ELR (cell line): ENCODE measurements at regions not wholly inside any gene's neighbourhood (a gene's known extent, or its start where the extent isn't known, plus 50 kb on each side); places are given as distances from the start of the nearest gene placed in this dataset.

Experiments
- DNase-seq: peaks from one replicate; pipeline ENCODE4 v3.0.0-alpha.2; 2015; ENCODE audit warnings: low read depth

DNA sequence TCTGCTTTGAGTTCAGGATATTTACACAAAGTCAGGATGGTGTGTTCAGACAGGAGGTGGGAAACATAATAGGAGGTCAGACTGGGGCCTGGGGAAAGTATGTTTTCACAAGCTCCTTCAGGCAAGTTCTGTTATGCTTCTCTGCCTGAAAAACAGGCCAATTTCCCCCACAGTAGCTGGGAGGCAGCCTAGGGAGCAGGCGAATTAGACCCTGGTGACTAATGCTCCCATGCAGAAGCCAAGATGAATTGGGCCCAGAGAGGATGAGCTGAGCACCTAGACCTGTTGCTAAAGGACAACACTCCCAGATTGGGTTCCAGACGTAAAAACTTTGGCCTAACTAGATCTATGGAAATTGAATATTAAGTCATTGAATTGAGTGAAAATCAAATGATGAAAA, 142.2 kb upstream of the MAP3K7 start:
- no peak for DNase-seq

GRCh38 chr6:90722648-90723047, 135.8 kb upstream of the MAP3K7 start:
- DNase-seq = no peak

- DNase-seq = no peak
Measured at GRCh38 chr6:90720404-90720803, 133.5 kb upstream of the MAP3K7 start.

GRCh38 chr6:90719321-90720195, 132.7 kb upstream of the MAP3K7 start:
- DNase-seq = no peak

DNA sequence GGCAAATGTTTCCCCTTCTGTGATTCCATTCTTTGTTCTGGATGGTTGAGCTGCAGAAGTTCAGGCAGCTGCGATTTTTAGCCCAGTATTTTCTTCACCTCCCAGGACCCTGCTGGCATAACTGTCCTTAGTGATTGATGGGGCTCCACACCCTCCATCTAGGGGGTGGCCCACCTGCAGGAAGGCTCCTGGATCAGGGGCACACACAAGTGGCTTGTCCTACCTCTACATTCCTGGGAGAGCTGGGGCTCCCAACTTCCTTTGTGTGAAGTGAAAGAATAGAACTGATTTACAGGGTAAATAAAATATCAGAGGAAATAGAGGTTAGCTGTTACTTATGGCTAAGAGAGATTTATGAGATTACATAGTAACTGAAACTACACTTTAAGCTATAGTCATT, 129.5 kb upstream of the MAP3K7 start:
- DNase-seq = no peak

DNA sequence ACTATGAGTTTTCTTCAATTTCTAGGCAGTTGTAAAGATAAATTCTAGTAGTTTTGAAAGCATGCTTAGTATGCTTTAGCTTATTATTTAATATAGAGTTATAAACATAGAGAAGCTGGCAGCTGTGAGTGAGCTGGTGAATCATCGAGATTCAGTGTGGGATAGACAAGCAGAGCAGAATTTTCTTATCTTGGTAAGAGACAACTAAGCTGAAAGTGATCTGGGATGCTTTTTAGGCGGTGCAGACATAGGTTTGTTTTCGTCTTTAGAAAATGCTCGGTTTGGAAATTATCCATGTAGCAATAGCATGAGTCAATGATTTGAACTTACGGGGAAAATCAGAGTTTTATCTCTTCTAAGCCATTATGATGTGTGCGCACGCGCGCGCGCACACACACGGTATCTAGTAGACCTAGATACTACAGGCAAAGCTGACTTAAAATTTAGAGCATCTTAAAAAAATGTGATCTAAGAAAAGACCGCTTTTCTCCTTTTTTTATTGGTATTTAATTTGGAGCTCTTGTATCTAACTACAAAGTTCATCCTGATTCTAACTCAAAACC, 128.3 kb upstream of the MAP3K7 start:
- DNase-seq = peak; percentile 34

- peak; percentile 36 for DNase-seq
Measured at GRCh38 chr6:90714319-90714718, 127.4 kb upstream of the MAP3K7 start.

- no peak for DNase-seq
Measured at GRCh38 chr6:90712114-90712513, 125.2 kb upstream of the MAP3K7 start.

GRCh38 chr6:90709431-90709996, 122.6 kb upstream of the MAP3K7 start:
- no peak for DNase-seq

GRCh38 chr6:90708206-90708737, 121.4 kb upstream of the MAP3K7 start:
- no peak for DNase-seq

GRCh38 chr6:90707246-90707645, 120.4 kb upstream of the MAP3K7 start:
- no peak for DNase-seq

- no peak for DNase-seq
Measured at GRCh38 chr6:90703336-90703735, 116.5 kb upstream of the MAP3K7 start.

DNA sequence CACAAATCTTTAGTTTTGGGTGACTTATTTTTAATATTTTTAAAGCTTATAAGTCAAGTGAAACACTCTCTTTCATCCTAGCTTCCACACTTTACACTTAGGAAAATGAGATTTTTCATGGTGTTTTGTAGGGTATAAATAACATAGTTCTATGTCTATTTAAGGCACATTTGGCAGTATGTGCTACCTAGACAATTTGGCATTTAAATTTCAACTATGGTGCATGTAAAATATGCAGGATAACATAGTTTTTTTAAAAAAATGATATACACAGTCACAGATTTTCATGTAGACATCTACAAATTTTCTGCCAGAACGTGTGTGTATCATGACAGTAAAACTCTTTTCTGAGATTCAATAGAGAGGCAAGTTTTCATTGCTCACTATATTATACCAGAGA, 115.1 kb upstream of the MAP3K7 start:
- DNase-seq = no peak

DNA sequence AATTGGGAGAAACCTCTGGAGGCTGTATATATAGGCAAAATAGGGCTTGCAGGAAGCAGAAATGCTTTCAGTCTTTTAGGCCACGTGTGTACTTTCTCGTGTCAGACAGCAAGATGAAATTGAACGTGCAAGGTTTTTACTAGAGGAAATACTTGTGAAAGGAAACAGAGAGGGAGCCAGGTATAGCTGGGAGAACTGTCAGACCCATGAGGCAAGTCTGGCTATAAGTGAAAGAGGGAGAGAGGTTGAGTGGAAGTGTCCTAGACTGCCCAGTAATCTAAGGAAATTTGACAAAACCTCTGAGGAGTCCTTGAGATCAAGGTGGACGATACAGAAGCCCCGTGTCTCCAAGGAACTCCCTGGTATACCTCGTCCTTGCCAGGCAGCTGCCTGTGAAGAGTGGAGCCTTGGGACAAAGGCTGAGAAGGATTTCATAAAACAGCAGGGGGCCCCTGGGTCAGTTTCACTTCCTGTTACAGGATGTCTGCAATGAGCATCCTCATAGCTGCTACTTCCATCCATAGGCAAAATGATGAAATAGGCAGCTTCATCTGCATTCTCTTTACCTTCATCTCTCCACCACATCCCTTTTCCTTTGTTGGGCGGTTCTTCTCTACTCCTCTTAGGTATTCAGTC, 114.4 kb upstream of the MAP3K7 start:
- peak; percentile 27 for DNase-seq

GRCh38 chr6:90695316-90695715, 108.4 kb upstream of the MAP3K7 start:
- no peak for DNase-seq

GRCh38 chr6:90694802-90695201, 107.9 kb upstream of the MAP3K7 start:
- DNase-seq = no peak

- peak; percentile 2 for DNase-seq
Measured at GRCh38 chr6:90691823-90692222, 105.0 kb upstream of the MAP3K7 start.

DNA sequence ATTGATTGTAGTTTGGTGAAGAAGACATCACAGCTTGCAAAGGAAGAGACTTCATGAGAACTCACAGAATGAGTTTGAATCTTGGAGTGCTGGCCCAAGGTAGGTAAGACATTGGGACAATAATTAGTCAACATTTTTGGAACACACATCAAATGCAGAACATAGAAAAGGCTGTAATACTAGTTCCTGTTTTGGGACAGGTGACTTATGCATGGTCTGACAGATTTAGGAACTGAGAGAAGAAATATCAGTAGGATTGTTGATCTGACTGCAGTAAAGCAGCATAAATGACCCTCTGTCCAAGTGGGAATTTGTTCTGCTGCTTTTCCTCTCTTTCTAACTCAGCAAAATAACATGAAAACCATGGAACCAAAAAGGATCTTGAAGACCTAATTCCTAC, 102.3 kb upstream of the MAP3K7 start:
- DNase-seq = no peak

DNA sequence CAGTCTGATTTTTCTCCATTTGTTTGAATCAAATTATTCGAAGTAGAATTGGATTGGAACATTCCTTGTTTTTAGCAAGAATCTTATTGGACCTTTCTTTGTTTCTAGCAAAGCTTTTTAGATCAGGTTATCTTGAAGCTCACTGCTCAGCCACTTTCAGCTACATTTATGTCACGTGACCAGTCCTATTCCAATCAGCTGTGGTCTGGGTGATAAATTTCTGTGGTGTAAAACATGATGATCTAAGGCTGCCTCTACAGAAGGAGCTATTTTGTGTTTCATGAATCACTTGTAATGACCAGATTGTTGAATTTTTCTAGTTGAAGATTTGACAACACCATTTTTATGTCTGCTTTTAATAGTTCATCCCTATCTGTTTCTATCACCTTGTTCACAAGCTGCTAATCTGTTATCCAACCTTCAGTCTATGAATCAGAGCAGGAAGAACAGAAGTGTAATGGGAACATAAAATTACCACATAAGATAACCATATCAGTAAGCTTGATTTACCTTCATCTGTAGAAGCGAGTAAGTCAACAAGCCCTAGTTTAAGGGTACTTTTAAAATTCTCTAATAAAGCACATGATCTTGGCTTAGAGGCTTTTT, 101.0 kb upstream of the MAP3K7 start:
- DNase-seq = no peak

GRCh38 chr6:90681863-90682262, 95.0 kb upstream of the MAP3K7 start:
- DNase-seq = no peak

DNA sequence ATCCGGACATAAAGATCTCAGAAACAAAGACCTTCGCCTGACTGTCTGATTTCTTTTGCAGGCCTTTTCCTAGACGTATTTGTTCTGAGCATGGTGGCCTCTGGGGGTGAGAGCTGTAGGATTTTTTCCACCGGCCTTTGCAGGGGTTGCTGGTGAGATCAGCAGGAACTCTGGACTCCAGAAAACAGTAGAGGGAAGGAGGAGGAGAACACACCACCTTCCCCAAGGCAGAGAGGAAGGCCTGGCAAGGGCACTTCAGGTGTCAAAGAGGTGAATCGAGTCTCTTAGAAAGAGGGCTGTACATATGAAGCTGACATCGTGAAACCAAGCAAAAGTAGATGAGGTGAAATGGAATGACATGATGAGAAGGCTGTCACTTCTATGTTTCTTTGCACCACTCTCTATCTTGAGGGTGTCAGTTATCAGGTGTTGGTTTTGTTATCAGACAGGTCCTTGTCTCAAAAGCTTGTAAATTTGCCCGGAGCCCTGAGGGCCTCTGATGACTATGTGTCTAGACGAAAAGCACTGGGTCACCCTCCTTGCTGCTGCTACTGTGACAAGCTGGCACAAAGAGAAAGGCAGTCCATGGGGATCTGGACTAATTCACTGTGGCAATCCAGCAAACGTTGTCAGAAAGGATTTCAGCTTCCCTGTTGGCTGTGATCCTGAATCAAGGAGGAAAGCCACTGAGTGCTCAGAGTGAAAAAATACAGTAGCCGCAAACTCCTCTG, 91.3 kb upstream of the MAP3K7 start:
- DNase-seq = no peak

DNA sequence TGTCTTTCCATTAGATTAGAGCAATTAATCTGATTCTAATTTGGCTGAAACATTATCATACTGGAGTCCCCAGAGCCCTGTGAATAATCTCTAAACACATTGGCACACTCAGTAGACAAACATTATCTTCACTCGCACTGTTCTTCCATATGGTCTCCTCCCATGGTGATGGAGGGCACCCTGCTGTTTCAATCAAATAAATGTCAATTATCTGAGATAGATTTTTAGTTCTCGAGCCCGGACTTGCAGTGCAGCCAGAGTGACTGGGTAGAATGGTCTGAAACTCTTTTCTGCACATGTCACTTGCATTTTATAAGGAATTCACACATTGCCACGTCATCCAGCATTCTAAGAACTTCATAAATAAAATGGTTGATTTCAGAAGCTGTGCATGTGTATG, 90.6 kb upstream of the MAP3K7 start:
- no peak for DNase-seq
